HG03025 (cell line): ENCODE measurements at regions not wholly inside any gene's neighbourhood (a gene's known extent, or its start where the extent isn't known, plus 50 kb on each side); places are given as distances from the start of the nearest gene placed in this dataset.
"Not testable (repeated sequence)": the region's sequence is repeated elsewhere in the genome, so short reads cannot be mapped to it uniquely, and the experiment has no call there.

ENCODE experiments used
- ATAC-seq: cut with Tn5 transposase; IDR thresholded peaks from one replicate; pipeline ENCODE4 v1.9.1; 2021; ENCODE audit warnings: mild to moderate bottlenecking, moderate library complexity; ENCODE audit not compliant: unreplicated experiment, low FRiP score

DNA sequence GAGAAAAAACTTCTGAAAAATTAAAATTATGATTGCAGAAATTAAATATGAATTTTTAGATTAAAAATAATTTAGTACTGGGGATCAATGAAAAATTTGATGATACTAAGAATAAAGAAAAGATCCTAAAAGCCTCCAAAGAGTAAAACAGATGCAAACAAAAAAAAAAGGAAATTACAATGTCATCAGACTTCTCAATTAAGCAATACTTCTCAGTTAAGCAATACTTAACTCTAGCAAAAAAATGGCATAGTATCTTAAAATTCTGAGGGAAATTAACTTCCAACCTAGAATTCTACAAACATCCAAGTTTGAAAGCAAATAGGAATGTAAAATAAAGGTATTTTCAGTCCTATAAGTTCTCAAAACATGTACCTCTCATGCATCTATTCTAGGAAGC lies 141.2 kb upstream of the INTU start:
- no peak for ATAC-seq

DNA sequence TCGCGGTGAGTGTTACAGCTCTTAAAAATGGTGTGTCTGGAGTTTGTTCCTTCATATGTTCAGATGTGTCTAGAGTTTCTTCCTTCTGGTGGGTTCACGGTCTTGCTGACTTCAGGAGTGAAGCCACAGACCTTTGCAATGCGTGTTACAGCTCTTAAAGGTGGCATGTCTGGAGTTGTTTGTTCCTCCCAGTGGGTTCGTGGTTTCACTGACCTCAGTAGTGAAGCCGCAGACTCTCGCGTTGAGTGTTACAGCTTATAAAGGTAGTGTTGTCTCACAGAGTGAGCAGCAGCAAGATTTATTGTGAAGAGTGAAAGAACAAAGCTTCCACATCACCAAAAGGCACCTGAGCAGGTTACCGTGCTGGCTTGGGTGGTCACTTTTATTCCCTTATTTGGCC lies 135.9 kb upstream of the INTU start:
- ATAC-seq = not testable (repeated sequence)

DNA sequence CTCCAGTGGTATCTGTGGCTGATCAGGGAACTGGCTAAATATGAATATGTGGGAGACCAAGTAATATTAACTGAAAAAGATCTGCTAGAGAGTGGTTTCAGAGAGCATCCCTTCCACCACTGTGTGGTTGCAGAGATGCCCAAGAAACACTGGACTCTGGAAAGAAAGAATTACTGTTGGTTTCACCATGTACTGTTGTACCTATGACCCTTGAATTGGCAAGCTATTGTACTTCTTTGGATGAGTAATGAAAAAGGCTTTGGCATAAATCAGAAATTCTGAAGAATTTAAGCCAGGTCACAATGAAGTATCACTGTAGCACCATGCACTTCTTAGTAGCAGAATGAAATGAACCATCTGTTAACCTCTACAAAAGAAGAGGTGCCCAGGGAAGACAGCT lies 134.4 kb upstream of the INTU start:
- no peak for ATAC-seq

DNA sequence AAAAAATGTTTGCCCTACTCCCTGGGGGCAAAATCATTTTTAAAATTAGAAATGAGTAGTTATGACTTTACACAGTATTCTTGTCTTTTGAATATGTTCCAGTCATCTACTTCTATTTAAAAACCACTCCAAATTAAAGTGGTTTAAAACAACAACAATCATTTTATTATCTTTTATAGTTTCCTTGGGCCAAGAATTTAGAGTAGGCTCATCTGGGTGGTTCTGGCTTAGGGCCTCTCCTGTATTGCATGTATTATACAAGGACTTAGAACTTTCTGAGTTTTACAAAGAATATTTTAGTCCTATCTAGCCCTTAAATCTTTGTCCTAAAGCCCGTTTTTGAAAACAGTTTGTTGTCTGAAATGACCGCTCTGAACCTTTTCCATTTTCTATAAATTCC lies 132.5 kb upstream of the INTU start:
- no peak for ATAC-seq

DNA sequence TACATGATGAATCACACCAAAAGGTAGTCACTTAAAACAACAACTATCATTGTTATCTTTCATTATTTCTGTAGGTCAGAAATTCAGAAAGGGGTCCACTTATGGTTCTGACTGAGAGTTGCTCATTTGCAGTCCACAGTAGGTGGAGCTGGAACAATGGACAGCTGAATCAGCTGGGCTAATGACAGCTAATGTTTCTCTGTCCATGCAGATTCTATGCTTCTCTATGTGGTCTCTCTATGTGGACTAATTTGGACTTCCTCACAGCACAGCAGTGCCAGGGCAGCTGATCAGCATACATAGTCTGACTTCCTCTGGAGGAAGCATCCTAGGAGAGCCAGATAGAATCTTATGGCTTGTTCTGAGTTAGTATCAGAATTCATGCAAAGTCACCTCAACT lies 131.7 kb upstream of the INTU start:
- no peak for ATAC-seq

DNA sequence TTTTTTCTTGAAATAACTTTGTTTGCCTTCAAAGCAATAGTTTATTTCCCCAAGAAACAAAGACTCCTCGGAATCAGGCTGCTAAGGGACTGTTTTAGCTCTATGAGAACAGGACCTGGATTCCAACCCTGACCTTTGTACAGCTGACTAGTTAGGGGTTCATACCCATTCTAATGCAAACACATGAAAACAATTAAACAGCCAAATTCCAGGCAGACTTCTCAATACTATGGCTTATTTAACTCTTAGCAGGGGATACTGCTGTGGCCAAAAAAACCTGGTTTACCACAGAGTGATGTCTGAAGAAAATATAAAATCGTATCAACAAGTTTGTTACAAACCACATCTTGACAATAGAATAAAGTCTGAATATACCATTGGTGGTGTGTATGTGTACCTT lies 129.6 kb upstream of the INTU start:
- ATAC-seq = no peak

DNA sequence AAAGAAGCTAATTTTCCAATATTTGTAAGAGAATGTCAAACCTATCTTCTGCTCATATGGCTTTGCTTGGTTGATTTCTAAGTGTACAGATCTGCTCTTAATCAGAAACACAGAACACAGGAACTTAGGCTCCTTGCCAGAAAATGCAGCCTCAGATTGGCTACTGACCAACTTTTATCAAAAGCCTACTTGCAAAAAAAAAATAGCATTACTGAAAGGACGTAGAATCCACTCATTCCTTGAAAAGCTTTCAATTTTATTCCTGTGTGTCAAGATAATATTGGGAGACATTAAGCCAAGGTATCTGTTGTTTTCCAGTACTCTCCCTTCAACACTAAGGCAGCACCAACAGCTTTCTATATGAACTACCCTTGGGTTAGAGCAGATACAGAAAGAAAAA lies 127.6 kb upstream of the INTU start:
- no peak for ATAC-seq

DNA sequence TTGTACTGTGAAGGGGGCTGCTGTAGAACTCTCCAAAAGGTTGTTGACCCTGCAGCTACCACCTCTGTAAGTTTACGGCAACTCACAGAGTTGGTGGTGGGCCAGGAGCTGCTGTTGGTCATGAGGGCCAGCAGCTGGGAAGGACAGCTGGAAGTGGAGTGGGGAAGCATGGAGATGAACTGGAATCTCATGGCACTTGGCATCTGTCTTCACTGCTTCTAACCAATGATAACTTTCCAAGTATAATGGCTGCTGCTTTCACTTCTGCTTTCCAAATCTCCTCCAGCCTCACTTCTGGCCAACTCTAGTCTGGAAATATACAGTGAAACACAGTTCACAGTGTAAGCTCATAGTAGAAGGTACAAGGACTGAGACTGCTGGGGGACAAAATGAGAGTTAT lies 126.5 kb upstream of the INTU start:
- ATAC-seq = no peak

DNA sequence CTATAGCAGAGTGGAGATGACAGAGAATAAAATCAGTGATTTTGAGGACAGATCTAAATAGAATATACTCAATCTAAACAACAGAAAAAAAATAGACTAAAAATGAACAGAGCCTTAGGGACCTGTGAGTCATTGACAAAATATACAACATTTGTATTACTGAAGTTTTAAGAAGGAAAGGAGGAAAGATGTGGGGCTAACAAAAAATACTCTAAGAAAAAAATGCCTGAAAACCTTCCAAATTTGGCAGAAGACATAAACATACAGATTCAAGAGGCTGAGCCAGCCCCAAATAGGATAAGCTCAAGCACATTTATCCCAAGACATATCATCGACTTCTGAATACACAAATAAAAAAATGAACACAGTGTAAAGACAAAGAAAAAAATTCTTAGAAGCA lies 123.6 kb upstream of the INTU start:
- no peak for ATAC-seq

DNA sequence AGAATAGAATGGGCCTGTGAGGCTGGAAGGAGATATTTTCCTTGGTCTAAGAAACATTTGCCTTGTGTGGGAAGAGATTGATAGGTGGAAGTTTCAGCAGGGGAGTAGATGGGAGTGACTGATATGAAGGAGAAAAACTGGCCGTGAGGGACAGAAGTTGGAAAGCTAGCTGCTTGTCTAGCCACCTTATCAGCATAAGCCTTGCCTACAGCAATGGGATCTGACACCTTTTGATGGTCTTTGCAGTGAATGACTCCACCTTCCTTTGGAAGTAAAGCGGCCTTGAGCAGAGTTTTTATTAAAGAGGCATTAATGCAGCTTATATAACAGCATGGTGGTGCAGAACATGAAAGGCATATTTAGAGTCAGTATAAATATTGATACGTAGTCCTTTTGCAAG lies 120.1 kb upstream of the INTU start:
- not testable (repeated sequence) for ATAC-seq

DNA sequence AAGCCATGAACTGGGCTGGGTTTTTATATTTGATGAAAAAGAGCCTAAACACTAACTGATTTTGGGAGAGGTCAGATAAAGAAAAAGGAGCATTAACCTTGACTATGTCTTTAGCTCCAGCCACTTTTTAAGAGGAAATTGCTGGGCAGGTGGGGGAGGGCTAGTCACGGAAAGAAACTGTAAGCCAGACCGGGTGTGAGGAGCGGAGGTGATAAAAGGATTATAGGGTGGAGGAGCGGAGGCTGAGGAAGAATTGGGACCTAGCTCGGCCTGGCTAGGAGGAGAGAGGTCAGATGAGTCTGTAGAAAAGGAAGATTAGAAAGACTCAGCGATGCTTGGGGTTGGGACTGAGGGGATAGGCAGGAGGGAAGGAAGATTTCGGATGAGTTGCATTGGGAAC lies 117.5 kb upstream of the INTU start:
- not testable (repeated sequence) for ATAC-seq

DNA sequence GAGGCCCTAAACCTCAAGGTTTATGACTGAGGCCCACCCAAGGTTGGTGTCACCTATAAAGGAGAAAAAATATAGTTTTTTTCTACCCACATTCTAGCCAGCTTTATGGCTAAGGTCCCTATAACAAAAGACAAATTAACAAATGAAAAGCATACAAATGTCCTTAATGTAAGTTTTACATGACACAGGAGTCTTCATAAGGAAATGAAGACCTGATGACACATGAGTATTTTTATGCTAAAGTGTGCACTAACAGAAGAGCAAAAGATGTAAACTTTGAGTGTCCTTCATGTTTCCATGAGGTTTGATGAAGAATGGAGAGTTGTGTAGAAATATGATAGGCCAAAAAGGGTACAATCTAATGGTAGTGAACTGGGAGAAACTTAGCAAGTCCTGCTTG lies 114.7 kb upstream of the INTU start:
- no peak for ATAC-seq

DNA sequence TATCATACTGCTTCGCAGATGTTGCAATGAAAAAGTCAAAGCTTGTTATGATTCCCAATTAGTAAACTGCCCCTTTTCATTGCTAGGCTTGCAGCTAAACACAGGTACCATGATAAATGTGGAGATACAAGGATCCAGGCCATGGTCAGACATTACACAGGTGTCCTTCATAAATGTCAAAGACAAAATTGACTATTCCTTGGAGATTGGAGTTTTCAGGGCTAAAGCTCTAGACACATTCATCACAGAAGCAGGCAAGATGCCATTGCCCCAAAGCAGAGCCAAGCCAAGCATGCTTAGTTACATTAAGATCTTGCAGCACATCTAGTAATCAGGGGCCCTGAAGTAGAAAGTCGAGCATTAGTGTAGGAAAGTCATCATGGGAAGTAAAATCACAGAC lies 111.3 kb upstream of the INTU start:
- ATAC-seq = no peak

DNA sequence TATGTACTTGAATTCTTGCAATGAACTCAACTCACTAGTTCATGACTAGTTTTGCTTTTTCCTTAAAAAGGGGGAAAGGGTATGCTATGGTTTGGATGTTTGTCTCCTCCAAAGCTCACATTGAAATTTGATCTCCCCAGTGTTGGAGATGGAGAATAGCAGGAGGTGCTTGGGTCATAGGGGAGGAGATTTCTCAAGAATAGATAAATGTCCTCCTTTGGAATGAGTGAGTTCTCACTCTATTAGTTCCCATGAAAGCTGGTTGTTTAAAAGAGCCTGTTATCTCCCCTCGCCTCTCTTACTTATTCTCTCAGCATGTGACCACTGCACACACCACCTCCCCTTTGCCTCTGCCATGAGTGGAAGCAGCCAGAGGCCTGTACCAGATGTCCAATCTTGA lies 109.4 kb upstream of the INTU start:
- no peak for ATAC-seq

DNA sequence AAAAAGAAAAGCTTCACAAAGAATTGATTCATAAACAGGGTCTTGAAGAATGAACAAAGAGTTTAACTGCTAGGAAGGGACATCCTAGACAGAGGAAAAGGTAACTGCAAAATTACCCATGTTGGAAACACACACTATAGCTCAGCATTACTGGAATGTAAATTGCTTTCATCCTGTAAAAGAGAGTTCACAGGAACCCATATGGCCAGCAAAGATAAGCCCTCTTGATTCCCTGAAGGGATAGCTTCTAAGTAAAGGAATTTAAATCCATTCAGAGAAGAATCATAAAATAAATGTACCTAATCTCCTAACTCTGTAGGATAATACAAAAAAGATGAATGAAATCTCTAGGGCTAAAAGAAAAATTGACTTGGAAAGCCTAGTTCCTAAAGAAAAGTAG lies 107.1 kb upstream of the INTU start:
- no peak for ATAC-seq

DNA sequence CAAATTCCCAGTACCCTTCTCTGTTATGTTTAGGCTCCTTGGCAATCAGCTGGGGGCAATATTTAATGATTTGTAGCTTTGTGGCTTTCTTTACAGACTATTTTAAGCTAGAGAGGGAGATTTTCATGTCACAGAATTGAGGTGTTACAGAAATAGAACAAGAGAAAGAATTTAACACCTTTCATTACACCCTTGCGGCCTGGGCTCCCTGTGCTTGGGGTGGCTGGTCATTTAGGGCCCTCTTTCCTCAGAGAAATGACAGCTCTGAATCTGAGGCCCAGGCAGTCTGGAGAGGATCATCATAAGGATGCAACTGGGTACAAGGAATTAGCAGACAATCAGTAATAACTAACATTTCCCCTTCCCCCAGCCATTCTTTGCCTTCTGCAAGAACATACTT lies 104.5 kb upstream of the INTU start:
- ATAC-seq = no peak

DNA sequence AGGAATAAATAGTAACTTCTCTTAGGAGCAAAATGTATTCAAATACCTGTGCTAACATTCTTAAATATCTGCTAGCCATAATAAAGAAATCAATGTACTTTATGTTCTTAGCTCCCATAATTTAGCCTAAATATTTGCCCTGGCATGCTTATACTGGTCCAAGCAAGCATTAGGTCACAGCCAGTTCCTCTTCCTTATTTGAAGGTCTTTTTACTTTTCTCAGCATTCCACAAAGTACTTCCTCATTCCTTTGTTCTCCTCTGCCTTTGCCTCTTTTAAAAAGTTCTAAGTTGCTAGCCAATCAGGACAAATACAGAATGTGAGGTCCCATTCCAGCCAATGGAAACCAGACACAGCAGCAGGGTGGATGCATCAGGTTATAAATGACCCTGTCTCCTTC lies 102.9 kb upstream of the INTU start:
- ATAC-seq = not testable (repeated sequence)

DNA sequence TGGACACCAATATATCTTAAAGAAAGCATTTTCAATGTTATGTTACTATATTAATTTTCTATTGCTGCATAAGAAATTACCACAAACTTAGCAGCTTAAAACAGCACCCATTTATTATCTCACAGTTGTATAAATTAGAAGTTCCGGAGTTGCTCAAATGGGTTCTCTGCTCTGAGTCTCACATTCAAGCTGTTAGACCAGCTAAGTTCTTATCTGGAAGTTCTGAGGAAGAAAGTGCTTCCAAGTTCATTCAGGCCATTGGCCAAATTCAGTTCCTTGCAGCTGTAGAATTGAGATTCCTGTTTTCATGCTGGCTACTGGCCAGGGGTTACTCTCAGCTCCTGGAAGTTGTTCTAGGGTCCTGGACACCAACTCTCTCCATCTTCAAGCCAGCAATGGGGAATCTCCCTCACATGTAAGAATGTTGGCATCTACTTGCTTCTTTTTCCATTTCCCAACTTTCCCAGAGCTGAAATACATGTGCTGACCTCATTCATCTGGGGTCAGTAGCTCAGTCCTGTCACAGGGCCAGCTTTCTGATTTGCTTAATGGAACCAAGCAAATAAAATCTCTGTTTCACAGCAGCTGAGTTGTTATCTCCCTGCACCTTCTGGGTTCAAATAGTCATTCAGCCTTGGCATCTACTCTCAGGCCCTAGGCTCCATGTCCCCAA lies 99.6 kb upstream of the INTU start:
- no peak for ATAC-seq

DNA sequence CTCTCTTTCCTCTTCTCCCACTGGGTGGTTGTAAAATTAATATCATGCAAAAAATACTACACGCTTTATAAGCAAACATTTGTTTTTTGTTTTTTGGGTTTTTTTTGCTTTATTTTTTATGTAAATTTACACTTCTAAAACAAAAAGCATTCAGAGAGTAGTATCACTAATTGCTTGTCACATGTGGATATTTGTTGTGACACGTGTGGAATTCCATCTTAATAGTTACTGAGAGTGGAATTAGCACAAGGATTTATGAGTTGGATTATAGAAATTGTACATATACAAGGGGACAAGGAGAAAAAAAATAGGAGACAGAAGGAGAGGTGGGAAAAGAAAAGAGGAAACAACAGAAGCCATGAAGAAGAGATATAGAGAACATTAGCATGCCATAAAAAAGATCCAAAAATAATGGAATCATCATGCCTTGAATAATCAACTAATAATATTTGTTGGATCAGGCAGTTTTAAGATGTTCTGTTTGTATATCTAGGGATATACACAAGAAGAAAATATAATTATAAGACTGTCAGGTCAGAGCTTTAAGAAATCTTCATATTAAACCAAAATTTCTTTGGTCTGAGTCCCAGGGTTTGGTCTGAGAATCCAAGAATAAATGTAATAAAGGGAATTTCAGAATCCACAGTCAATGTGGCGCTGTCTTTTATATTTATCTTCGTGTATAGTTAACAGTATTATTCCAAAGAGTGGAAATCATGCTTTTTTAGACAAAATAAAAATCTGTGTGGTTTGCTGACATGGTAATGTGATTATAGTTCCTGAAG lies 98.5 kb upstream of the INTU start:
- ATAC-seq = no peak

DNA sequence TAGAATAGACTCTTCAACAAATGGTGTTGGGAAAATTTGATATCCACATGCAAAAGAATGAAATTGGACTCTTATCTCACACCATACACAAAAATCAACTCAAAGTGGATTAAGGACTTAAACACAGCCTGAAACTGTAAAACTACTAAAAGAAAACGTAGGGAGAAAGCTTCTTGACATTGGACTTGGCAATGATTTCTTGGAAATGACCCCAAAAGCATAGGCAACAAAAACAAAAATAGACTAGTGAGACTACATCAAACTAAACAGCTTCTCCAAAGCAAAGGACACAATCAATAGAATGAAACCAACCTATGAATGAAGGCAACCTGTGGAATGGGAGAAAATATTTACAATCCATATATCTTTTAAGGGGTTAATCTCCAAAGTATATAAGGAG lies 94.7 kb upstream of the INTU start:
- ATAC-seq = no peak

DNA sequence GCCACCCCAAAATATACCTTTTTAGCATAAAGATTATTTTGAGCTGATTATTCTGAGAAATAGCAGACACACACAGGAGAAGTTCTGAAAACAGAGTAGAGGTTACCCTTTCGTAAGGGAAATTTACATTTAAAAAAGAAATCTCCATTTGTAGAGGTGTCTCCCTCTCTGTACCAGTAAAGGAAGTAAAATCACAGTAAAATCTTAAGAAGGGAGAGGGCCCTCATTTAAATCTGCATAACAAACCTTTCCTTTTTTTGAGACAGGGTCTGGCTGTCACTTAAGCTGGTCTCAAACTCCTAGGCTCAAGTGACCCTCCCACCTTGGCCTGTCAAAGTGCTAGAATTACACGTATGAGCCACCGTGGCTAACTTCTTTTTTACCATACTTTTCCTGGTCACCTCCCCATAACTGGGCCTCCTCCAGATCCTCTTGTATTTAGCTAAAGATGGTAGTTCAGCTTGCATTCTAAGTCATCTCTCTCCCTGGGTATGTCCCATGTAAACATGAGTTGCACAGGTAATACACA lies 92.2 kb upstream of the INTU start:
- no peak for ATAC-seq

DNA sequence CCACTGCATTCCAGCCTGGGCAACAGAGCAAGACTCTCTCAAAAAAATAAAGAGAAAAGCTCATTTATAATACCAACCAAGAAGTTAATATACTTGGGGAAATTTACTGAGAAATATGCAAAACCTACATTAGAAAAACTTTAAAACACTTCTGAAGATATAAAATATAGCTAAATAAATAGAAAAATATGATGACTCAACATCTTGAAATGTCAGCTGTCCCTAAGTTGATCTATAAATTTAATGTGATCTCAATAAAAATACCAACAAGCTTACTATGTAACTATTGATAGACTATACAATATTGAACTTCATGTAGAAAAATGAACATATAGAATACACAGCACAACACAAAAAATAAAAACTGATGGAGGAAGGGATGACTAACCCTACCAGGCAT lies 87.5 kb upstream of the INTU start:
- ATAC-seq = no peak
